NCI-H2081 (cell line): ENCODE measurements at regions not wholly inside any gene's neighbourhood (a gene's known extent, or its start where the extent isn't known, plus 50 kb on each side); places are given as distances from the start of the nearest gene placed in this dataset.
"Not testable (repeated sequence)": the region's sequence is repeated elsewhere in the genome, so short reads cannot be mapped to it uniquely, and the experiment has no call there.

Experiments
- DNase-seq, 2 experiments: peaks; one replicate each; lab custom pipeline; 2025; lab: John Stamatoyannopoulos, UW

DNA sequence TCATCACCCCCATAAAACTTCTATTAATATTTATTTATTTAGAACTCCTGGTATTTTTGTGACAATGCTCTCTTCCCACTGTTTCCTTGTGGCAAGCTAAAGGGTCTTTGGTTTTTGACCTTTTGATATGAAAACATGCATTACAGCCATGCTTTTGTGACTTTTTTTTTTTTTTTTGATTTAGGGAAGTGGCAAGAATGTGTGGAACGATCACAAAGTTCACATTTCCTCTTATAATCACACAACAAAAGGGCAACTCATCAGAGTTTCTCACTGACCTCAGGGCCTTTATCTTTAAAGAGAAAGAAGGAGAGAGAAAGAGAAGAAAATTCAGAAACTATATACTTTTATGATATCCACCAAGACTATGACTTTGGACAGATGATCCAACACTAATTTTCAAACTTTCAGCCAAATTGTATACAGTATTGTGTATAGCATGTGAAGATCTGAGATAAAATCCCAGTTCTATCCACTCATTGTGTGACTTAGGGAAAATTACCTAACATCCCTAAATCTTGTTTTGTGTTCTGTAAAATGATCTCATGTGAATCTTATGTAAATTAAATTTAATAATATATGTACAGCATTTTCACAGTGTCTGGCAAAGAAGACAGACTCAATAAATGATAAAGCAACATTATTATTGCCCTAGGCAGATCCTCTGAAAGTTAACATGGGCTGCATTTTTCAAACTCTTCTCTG is 106.8 kb upstream of the MARCKS start:
- DNase-seq = no peak

DNA sequence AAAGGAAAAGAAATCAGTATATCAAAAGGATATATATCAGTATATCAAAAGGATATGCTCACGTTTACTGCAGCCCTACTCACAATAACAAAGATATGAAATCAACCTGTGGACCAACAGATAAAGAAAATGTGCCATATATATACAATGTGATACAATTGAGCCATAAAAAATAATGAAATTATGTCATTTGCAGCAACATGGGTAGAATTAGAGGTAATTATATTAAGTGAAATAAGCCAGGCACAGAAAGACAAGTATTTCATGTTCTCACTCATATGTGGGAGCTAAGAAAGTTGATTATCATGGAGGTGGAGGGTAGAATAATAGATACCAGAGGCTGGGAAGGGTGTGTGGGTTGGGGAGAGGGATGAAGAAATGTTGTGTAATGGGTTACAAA is 102.9 kb upstream of the MARCKS start:
- no peak for DNase-seq

DNA sequence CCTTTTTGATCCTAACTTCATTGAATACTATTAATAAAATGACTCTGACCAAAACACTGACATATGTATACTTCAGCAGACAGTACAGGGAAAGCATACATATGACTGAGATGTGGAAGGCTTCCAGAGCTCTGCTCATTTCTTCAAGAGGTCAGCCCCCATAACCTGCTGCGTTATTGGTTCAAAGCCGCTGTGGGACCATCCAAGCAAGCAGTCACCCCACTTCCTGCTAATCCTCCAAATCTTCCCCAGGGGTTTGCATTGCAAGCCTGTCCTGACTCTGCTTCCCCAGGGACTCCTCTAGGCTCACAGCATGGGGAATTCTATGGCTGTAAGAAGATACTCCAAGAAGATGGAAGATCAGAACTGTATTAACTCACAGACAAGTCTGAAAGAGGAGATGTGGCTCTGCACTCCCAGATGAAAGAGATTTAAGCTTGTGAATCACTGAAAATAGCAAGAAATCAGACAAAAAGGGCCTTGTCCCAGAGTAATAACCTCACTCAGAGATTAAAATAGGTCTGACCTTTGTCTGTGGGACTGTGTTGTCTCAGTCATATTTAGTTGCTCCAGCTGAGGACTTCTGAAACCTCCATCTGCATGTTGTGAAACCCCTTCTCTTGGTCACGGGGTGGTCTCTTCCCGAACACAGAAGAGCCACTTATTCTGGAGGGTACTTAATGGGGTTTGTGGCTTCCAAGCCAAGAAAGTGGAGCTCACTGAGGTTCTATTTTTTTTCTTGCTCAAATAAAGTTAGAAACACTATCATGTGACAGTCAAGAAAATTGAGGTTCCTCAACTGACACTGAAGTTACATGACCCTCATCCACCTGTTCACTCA is 101.5 kb upstream of the MARCKS start:
- DNase-seq = no peak

DNA sequence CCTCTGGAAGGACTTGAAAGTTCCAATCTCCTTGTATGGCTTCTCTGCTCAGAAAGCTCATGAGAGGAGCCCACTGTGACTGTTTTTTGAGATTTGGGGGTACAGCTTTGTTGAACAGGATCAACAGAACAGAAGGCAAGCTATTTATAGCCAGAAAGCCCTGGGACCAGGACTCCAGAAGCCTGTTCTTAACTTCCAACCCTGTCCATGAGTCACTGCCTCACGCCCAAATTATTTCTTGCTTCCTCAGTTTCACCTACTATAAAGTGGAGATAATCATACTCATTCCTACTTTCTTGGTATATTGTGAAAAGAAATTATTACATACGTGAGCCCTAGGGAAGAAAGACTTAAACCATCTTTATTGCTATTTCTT is 100.9 kb upstream of the MARCKS start:
- DNase-seq = no peak

DNA sequence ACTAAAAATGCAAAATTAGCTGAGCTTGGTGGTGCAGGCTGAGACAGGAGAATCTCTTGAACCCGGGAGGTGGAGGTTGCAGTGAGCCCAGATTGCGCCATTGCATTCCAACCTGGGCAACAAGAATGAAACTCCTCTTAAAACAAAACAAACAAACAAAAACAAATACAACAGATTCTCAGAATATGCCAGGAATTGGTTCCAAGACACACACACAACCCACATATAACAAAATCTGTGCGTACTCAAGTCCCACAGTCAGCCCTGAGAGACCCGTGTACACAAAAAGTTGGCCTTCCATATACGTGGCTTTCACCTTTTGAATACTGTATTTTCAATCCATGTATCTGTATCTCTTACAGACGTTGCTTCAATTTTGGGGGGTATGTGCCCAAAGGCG is 98.9 kb upstream of the MARCKS start:
- DNase-seq = no peak

DNA sequence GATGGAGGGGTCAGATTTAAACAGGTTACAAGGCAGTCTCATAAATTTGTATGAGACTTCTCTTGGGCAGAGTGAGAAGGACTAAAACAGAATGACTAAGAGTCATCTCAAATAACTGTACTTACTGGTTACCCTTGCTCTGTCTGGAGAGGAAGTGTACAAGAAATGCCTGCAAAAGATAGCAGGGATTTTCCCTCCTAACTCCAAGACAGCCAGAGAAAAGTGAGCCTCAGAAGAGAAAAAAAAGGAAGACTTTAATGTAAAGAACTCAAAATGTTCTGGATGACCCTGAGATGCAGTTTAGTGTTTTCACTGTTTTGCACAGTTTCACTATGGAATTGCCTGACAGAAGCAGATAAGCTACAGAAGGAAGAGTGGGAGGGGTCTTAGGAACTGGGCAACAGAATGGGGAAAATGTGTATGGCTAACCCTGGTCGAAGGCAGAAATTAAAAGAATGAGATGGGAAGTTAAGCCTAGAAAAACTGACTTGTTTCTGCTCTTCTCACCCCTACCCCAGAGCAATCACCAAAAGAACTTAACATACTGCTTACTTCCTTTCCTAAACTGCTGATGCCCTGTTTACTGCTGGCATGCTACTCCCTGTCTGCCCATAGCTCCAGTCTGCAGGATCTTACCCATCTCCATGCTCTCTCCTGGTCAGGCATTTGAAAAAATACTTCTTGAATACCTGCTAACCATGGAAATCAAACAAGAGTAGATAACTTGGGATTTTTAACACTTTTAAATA is 98.1 kb upstream of the MARCKS start:
- no peak for DNase-seq

GRCh38 chr6:113762641-113763040 is 94.5 kb upstream of the MARCKS start:
- no peak for DNase-seq

DNA sequence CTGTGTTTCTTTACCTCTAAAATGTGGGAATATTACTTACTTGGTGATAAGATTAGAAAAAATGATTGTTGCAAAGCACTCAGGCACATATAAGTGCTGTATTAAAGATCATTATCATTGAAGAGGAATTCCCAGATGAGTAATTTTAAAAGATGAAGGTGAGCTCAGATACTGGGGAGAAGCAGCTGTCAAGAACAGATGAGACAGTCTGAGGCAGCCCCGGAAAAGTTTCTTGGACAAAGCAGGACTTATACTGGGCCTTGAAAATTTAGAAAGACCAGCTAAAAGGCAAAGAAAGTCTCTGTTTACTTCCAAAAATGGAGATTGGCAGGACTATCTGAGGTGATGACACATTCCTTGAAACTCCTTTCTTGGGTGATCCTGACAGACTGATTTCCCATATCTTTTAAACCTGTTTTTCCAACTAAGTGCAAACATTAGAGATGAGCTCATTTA is 93.8 kb upstream of the MARCKS start:
- no peak for DNase-seq

DNA sequence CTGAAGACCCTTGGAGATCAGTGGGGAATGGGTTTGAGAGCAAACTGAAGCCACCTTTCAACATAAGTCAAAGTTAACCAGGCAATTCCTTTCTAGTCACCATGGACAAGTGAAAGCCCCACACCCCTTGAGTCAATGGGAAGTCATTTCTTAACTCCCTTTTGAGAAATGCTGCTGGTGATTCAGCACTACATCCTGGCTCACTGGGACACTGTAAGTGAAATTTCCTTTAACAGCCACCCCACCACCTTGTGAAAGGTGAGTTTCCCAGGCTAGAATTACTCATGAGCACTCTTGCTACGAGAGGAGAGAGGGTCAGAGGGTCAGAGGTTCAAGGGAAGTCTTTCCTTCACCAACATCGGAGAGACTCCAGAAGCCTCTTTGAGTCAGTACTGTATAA is 93.3 kb upstream of the MARCKS start:
- no peak for DNase-seq

- no peak for DNase-seq
Measured at GRCh38 chr6:113765909-113766308, 91.2 kb upstream of the MARCKS start.

- DNase-seq = no peak
Measured at GRCh38 chr6:113767985-113768384, 89.2 kb upstream of the MARCKS start.

DNA sequence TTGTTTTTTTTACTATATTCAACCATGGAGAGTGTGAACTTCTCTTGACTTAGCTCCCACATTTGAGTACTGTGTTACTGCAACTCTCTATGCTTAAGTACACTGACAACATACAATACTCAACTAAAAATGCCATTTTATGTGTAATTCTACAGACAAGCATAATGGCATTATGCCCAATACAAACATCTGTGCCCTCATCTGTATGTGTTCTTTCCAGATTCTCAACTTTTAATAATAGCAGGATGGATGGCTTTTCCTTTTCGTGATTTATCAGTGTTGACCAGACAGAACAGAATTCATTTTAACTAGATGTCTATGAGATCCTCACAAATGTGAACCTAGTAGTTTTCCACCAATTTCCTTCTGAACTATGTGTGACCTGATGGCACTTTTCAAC is 84.2 kb upstream of the MARCKS start:
- DNase-seq = no peak

DNA sequence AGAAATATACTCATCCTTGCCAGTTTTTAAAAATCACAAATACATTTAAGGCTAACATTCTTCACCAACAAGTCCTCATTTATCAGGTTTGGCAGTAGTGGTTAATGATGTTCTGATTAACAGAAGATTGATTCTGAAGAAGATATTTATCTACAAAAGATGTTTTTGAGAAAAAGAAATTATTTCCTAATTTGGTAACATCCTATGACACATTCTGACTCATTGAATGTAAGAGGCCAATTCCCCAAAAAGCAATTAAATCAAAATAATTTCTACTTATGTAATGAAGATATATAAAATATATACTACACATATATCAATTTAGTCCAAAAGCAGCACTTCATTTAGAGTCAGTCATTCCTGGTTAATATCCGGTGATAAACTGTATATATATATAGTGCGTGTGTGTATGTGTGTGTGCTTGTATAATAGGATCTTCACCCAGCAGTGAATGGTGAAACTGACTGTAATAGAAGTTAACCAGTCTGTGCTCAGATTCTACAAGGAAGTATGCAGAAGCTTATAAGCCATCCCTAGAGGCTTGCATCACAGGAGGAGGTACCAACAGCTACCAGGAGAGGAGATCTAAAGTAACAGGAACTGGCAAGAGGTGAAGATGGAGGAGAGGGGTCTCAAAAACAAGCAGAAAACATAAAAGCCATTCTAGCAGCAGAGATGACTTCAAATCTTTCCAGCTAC is 82.9 kb upstream of the MARCKS start:
- no peak for DNase-seq

GRCh38 chr6:113776998-113777397 is 80.1 kb upstream of the MARCKS start:
- DNase-seq = no peak

DNA sequence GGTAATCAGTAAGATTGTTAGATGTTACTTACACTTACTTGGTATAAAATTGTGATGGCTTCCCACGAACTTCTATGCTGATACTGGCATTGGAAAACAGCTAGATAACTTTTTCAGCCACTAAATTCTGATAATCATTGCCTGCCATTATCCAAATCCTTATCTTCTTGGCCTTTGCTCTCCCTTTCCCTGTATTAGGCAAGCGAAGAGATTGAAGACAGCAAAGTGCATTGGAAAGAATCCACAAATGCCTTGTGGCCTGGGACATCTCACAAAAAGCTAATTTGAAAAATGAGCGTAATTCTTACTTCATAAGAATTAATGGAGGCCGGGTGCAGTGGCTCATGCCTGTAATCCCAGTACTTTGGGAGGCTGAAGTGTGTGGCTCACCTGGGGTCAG is 79.5 kb upstream of the MARCKS start:
- DNase-seq = no peak

GRCh38 chr6:113779656-113780055 is 77.5 kb upstream of the MARCKS start:
- no peak for DNase-seq

GRCh38 chr6:113782636-113783035 is 74.5 kb upstream of the MARCKS start:
- no peak for DNase-seq

GRCh38 chr6:113786168-113786567 is 71.0 kb upstream of the MARCKS start:
- no peak for DNase-seq

DNA sequence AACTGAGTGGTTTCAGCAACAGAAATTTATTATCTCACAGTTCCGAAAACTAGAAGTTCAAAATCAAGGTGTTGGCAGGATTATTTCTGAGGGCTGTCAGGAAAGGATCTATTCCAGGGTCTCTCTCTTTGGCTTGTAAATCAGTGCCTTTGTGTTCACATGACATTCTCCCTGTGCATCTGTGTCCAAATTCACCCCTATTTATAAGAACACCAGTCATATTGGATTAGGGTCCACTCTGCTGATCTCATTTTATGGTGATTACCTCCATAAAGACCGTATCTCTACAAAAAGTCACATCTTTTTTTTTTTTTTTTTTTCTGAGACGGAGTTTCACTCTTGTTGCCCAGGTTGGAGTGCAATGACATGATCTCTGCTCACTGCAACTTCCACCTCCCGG is 68.6 kb upstream of the MARCKS start:
- DNase-seq = no peak

GRCh38 chr6:113791225-113791624 is 65.9 kb upstream of the MARCKS start:
- not testable (repeated sequence) for DNase-seq

DNA sequence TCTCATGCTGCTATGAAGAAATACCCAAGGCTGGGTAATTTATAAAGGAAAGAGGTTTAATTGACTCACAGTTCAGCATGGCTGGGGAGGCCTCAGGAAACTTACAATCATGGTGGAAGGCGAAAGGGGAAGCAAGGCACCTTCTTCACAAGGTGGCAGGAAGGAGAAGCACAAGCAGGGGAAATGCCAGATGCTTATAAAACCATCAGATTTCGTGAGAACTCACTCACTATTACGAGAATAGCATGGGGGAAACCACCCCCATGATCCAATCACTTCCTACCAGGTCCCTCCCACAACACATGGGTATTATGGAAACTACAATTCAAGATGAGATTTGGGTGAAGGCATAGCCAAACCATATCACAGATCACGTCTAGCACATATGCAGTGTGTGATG is 61.8 kb upstream of the MARCKS start:
- not testable (repeated sequence) for DNase-seq

DNA sequence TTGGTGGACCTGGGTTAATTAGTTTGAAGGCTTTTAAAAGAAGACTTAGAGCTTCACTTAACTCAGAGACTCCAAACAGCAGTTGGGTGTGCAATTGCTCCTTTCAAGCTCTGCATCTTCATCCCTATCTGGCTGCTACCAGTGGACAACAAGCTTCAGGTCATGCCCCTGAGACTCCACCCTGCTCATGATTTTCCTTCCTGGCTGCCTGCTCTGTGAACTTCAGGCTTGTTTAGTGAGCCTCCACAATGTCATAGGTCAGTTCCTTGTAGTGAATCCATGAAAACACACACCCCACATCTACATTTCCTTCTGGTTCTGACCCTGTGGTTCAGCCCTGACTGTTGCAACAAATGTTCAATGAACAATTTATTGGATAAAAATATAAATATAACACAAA is 61.1 kb upstream of the MARCKS start:
- DNase-seq = no peak
